HG03457 (cell line): ENCODE measurements at regions not wholly inside any gene's neighbourhood (a gene's known extent, or its start where the extent isn't known, plus 50 kb on each side); places are given as distances from the start of the nearest gene placed in this dataset.
"Not testable (repeated sequence)": the region's sequence is repeated elsewhere in the genome, so short reads cannot be mapped to it uniquely, and the experiment has no call there.

Experiments used
- ATAC-seq: cut with Tn5 transposase; IDR thresholded peaks from one replicate; pipeline ENCODE4 v1.9.1; 2021; ENCODE audit warnings: moderate number of reproducible peaks; ENCODE audit not compliant: unreplicated experiment

DNA sequence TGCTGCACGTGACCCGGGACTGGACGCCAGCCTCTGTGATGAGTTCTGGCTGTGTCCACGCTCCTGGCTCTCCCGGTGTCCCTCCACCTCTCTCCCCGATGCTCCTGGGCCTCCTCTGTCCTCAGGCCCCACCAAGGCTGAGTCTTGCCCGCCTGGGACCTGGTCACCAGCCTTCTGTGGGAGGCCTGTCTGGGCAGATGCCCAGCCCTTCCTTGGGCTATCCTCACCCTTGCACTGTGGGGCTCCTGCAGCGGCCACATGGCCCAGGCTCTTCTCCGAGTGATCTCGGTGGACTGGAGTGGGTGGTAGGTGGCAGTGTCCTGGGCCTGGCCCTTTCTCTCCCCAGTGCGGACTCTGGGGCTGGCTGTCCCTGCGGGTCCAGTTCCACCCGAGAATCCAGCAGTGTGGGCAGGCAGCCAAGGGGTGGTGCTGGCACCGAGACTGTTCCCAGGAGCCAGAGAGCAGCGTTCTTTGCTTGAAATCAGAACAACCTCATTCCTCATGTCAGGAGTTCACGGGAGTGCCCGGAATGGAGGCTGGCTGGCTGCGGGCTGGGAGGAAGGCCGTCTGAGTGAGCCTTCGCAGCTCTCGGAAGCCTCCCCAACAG lies 94.6 kb downstream of the TMEM121 start:
- not testable (repeated sequence) for ATAC-seq

DNA sequence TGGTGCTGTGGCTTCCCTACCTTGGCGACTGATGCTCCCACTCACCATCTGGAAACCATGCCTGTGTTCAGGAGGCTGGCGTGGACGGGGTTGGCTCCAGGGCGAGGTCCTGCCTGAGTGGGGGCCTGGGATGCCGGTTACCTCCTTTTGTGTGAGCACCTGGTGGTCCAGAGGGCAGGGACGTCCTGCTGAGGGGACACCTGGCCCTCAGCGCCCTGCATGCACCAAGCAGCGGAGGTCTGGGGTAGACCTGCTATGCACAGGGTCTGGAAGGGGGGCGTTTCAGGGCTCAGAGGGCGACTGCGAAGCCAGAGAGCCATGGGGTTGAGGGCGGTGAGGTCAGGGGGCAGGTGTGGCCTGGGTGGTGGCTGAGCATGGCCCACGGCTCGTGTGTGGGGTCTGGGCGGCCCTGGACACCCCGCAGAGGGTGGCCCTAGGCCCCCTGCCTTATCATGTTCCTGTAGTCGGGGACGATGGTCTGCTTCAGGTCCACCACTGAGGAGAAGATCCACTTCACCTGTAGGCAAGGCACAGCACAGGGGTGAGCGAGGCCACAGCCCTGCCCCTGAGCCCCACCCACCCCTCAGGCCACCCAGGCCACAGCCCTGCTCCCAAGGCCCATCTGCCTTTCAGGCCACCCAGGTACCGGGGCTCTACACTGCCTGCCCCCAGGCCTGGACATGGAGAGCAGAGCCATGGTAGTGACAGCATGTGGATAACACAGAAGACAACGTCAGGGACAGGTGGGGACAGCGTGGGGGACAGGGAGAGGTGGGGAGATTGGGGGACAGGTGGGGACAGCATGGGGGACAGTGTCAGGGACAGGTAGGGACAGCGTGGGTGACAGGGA lies 95.3 kb downstream of the TMEM121 start:
- ATAC-seq = not testable (repeated sequence)

DNA sequence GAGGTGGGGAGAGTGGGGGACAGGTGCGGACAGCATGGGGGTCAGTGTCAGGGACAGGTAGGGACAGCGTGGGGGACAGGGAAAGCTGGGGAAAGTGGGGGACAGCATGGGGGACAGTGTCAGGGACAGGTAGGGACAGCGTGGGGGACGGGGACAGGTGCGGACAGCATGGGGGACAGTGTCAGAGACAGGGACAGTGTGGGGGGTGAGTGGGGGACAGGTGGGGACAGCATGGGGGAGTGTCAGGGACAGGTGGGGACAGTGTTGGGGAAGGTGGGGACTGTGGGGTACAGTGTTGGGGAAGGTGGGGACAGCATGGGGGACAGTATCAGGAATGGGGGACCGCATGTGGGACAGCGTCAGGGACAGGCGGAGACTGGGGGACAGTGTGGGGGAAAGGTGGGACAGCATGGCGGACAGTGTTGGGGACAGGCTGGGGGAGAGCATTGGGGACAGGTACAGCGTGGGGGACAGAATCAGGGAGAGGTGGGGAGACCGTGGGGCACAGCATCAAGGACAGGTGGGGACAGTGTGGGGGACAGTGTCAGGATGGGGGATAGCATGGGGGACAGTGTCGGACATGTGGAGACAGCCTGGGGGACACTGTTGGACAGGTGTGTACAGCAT lies 96.1 kb downstream of the TMEM121 start:
- ATAC-seq = no peak

DNA sequence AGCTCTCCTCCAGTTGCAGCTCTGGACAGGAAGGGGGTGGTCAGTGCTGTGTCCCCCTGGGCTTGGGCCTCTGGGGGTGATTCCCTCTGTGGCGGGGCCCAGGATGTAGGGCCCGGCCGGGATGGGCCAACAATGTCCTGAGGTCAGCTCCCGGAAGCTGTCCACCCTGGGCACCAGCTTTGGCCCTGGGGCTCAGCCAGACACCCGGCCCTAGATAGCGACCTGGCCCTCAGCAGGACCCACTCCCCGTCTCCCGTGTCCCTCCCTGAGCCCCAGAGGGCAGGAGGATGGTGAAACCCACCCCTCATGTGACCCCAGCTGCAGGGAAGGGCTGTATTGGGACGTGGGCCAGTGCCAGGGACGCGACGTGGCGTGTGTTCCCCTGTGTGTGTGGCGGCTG lies 96.8 kb downstream of the TMEM121 start:
- not testable (repeated sequence) for ATAC-seq

DNA sequence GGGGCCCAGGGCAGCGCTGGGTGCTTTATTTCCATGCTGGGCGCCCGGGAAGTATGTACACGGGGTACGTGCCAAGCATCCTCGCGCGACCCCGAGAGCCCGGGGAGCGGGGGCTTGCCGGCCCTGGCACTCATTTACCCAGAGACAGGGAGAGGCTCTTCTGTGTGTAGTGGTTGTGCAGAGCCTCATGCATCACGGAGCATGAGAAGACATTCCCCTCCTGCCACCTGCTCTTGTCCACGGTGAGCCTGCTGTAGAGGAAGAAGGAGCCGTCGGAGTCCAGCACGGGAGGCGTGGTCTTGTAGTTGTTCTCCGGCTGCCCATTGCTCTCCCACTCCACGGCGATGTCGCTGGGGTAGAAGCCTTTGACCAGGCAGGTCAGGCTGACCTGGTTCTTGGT lies 98.0 kb downstream of the TMEM121 start:
- ATAC-seq = not testable (repeated sequence)

DNA sequence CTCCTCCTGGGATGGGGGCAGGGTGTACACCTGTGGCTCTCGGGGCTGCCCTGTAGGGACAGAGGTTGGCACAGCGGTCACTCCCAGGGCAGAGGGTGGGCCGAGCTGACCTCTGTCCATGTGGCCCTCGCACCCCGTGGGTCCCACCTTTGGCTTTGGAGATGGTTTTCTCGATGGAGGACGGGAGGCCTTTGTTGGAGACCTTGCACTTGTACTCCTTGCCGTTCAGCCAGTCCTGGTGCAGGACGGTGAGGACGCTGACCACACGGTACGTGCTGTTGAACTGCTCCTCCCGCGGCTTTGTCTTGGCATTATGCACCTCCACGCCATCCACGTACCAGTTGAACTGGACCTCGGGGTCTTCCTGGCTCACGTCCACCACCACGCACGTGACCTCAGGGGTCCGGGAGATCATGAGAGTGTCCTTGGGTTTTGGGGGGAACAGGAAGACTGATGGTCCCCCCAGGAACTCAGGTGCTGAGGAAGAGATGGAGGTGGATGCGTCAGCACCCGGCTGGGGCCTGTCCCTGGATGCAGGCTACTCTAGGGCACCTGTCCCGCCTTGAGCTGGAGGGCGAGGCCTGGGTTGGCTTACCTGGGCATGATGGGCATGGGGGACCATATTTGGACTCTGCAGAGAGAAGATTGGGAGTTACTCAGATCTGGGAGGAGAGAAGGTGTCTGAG lies 98.5 kb downstream of the TMEM121 start:
- not testable (repeated sequence) for ATAC-seq

DNA sequence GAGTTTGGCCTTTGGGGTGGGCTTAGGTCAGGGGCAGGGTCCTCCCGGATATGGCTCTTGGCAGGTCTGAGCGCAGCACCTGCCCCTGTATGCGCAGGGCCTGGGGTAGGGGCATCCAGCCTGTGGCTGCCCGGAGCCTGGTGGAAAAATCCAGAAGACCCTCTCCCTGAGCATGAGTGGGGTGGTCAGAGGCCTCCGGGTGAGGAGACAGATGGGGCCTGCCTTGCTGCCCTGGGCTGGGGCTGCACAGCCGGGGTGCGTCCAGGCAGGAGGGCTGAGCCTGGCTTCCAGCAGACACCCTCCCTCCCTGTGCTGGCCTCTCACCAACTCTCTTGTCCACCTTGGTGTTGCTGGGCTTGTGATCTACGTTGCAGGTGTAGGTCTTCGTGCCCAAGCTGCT lies 99.1 kb downstream of the TMEM121 start:
- ATAC-seq = not testable (repeated sequence)

DNA sequence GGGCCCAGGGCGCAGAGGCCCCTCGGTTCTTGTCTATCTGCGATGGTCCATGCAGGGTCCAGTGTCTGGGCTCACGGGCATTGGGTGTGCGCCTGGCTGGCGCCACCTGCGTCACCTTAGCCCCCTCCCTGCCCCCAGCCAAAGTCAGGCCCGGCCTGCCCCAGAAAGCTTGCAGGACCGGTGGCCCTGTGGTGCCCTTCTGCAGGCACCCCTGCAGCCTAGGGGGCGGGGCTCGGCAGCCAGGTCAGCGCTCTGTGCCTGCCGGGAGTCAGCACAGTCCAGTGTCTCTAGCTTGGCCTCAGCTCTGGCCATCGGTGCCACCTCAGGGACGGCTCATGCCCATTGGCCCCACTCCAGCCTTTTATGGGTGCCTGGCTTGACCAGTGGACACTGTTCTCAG lies 99.7 kb downstream of the TMEM121 start:
- not testable (repeated sequence) for ATAC-seq

DNA sequence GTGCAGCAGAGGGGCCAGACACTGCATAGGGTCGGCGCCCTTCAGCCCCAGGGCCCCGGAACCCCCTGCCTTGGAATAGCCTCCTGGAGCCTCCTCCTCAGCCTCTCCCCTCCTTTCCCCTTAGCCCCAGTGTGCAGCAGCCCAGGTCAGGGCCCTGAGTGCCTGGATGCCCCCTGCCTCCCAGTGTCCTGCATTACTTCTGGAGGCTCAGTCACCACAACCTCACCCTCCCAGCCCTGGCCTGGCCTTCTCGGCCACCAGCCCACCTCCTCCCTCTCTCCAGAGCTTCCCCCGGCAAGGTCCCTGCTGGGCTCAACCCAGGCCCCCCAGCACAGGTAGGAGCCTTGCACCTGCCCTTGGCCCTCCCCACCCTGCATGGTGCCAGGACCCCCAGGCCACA lies 100.3 kb downstream of the TMEM121 start:
- not testable (repeated sequence) for ATAC-seq

DNA sequence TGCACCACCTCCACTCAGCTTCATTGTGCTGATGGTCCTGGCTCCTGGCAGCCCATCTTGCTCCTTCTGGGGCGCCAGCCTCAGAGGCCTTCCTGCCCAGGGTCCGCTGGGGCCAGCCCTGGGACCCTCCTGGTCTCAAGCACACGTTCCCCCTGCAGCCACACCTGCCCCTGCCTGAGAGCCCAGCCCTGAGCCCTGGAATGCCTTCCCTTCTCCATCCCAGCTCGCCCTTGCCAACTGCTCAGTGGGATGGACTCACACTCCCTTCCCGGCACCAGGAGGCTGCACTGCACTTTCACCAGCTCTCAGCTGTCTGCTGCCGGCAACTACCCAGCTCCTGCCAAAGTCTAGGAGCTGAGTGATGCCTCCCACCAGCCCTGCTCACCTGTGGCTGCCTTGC lies 100.9 kb downstream of the TMEM121 start:
- not testable (repeated sequence) for ATAC-seq

DNA sequence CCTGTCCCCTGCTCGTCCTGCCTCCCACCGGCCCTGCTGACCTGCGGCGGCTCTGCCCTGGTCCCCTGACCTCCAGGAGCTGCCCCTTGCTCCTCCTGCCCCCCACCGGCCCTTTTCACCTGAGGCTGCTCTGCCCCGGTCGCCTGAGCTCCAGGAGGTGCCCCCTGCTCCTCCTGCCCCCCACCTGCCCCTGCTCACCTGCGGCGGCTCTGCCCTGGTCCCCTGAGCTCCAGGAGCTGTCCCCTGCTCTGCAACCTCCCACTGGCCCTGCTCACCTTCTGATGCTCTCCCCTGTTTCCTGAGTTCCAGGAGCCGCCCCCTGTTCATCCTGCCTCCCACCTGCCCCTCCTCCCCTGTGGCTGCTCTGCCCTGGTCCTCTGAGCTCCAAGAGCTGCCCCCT lies 101.3 kb downstream of the TMEM121 start:
- no peak for ATAC-seq

DNA sequence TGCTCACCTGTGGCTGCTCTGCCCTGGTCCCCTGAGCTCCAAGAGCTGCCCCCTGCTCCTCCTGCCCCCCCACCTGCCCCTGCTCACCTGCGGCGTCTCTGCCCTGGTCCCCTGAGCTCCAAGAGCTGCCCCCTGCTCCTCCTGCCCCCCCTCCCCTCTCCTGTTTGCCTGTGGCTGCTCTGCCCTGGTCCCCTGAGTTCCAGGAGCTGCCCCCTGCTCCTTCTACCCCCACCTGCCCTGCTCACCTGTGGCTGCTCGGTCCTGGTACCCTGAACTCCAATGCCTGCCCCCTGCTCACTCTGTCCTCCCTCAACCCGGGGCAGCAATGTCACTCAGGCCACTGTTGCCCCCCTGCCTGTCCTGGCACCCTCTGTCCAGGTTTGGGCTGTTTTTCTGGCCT lies 101.7 kb downstream of the TMEM121 start:
- not testable (repeated sequence) for ATAC-seq

DNA sequence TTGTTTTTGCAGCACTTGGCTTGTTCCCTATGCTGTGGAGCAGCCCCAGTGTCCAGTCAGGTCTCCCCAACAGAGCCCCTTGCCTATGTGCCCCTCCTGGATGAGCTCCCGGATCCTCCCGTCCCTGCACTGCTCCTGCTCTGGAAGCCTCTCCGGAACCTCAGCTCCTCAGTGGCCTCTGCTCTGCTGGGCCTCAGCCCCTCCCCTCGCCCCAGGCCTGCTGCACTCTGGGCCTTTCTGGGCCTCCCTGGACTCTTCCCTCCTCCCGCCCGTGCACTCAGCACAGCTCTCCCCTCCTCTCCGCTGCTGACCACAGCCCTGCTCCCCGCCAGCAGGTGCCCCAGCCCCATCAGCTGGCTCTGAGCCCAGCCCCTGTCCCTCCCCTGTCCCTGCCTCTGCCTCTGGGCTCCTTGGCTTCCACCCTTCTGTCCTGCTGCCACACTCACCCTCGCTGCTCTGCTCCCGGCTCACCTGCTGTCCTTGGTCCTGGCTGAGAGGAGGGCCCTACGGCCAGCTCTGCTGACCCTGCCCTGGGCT lies 102.2 kb downstream of the TMEM121 start:
- not testable (repeated sequence) for ATAC-seq

DNA sequence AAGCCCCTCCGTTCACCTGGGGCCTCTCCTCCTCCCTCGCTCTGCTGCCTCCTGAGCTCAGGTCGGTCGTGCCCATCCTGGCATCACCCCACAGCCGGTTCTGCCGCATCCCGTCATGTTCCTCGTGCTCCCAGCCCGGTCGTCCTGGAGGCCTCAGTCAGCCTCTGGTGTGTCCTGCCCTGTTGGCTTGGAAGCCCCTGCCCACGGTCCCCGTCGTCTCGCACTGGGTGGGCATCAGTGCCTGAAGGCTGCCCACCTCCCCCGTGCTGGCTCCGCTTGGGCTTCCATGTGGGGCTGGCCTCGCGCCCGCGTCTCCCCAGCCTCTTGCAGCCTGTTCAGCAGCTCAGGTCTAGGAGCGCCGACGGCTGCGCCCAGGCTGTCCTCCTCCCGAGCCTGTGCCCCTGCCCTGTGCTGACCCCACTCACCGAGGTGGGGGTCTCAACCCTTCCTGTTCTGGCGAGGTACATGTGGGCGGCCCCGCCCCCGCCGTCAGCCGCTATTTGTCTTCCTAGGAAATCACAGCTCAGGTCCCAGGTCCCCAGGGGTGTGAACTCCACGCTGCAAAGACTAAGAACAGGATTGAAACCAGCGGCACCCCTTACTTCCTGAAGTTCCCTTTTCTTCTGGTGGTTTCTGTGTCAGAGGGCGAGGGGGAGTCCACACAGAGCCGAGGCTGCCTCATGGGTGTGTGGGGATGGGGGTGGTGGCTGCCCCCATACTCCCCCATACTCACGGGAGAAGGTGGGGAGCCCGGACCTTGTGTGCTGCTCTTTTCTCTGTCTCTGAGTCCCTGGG lies 102.9 kb downstream of the TMEM121 start:
- not testable (repeated sequence) for ATAC-seq

DNA sequence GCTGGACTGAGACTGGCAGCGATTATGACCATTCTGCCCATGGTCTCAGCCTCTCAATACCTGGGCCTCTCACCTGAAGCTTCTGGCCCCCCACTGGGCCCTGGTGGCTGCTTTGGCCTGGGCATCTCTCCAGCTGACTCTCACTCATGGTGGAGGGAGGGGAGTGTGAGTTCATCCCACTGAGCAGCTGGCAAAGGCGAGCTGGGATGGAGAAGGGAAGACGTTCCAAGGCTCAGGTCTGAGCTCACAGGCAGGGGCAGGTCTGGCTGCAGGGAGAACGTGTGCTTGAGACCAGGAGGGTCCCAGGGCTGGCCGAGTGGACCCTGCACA lies 103.5 kb downstream of the TMEM121 start:
- ATAC-seq = no peak

DNA sequence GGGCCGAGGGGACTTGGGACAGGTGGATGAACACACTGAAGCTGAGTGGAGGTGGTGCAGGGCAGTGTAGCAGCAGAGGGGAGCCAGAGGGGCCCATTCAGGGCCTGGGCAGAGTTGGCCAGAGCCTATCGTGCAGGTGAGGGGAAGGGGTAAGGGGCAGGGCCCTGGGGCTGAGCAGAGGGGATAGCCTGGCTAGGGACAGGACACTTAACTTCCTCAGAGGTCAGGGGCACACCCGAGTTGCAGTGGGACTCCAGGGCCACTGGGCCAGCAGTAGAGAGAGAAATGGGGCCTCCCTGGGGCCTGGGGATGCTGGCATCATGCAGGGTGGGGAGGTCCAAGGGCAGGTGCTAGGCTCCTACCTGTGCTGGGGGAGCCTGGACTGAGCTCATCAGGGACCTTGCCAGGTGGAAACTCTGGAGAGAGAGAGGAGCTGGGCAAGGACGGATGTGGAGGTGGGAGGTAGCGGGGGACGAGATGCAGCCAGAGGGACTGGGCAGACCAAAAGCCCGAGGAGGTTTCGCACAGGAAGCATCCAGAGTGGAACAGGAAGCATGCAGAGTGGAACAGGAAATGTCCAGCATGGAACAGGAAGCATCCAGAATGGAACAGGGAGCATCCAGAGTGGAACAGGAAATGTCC lies 104.0 kb downstream of the TMEM121 start:
- not testable (repeated sequence) for ATAC-seq

DNA sequence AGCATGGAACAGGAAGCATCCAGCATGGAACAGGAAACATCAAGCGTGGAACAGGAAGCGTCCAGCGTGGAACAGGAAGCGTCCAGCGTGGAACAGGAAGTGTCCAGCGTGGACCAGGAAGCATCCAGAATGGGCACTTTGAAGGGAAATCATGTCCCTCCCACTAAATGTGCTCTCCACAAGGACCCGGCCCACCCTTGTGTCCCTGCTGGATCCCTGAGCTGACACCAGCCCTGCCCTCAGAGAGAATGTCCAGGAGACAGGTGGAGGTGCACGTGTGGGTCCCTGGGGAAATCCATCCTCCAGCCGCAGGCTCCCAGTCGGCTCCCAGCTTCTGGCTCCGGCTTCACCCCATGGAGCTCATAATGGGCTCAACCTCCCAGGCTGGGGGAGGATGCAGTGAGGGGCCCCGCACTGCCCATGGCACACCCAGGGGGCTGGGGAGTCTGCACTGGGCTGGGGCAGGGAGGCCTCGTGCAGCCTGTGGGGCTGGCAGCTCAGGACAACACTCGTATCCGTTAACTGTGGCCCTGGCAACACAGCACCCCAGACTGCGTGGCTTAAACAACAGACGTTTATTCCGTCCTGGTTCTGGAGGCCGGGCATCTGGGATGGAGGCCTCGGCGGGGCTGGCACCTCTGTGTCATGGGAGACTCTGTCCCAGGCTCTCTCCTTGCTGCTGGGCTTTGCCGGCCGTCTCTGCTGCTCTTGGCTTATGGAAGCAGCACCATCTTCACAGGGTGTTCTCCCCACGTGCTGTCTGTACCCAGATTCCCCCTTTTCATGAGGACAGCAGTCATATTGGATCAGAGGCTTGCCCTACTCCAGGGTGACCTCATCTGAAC lies 104.8 kb downstream of the TMEM121 start:
- not testable (repeated sequence) for ATAC-seq

DNA sequence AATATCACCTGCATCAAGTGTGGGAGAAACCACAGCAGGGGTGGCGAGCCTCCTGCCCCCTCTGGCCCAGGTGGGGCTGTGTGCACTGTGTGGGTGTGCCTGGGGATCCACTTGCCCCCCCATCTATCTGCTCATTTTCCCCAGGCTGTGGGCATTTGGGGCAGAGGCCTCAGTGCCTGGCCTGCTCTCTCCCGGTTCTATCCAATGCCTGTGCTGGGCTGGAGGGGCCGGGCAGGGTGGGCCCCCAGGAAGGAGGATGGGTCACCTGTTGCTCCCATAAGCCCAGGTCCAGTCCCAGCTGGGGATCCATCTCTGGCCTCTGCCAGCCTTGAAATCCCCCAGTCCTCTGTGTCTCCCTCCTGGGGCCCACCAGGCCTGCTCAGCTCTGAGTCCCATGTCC lies 105.6 kb downstream of the TMEM121 start:
- no peak for ATAC-seq

DNA sequence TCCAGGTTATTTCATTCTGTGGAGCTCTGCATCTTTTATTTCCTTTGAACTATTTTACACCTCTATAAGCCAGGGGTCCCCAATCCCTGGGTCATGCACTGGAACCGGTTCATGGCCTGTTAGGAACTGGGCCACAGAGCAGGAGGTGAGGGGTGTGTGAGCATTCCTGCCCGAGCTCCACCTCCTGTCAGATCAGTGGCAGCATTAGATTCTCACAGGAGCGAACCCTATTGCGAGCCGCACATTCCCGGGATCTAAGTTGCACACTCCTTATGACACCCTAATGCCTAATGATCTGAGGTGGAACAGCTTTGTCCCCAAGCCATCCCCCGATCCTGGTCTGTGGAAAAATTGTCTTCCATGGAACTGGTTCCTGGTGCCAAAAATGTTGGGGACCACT lies 107.2 kb downstream of the TMEM121 start:
- ATAC-seq = not testable (repeated sequence)
